Neural progenitor cell (in vitro differentiated cells): ENCODE measurements at regions not wholly inside any gene's neighbourhood (a gene's known extent, or its start where the extent isn't known, plus 50 kb on each side); places are given as distances from the start of the nearest gene placed in this dataset.

Source experiments
- EZH2 ChIP-seq: fragments of 200-600 bp; sonication (generic); IDR thresholded peaks from 2 replicates; pipeline ENCODE4 v1.6.1; 2017; ENCODE audit warnings: antibody characterized with exemption, mild to moderate bottlenecking, moderate library complexity
- EZH2phosphoT487 ChIP-seq: fragments of 200-600 bp; sonication (generic); IDR thresholded peaks from 2 replicates; pipeline ENCODE4 v1.6.1; 2017; ENCODE audit warnings: antibody characterized with exemption
- TF ChIP-seq, protein P1 (sequence below): fragments of 200-600 bp; sonication (generic); IDR thresholded peaks from 2 replicates; pipeline ENCODE4 v1.5.1; 2017; ENCODE audit warnings: antibody characterized with exemption, mild to moderate bottlenecking

DNA sequence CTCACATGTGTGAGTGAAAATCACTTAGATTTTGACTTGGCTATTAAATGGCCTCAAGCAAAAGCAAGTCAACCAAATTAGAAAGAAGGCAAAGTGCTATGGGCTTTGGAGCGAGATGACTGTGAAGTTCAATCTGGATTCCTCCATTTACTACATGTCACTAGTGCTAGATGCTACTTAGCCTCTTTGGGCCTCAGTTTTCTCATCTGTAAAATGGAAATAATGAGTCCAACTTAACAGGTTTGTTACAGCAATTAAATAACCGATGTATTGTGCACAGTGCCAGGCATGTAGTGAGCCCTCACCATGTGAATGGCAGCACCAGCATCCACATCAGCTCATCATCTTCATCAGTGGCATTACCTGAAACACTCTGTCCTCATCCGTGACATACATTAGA lies 376.3 kb downstream of the MTX2 start:
- TF ChIP-seq EZH2phosphoT487 = no peak
- TF ChIP-seq, protein P1, sequence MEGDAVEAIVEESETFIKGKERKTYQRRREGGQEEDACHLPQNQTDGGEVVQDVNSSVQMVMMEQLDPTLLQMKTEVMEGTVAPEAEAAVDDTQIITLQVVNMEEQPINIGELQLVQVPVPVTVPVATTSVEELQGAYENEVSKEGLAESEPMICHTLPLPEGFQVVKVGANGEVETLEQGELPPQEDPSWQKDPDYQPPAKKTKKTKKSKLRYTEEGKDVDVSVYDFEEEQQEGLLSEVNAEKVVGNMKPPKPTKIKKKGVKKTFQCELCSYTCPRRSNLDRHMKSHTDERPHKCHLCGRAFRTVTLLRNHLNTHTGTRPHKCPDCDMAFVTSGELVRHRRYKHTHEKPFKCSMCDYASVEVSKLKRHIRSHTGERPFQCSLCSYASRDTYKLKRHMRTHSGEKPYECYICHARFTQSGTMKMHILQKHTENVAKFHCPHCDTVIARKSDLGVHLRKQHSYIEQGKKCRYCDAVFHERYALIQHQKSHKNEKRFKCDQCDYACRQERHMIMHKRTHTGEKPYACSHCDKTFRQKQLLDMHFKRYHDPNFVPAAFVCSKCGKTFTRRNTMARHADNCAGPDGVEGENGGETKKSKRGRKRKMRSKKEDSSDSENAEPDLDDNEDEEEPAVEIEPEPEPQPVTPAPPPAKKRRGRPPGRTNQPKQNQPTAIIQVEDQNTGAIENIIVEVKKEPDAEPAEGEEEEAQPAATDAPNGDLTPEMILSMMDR = no peak
- no peak for TF ChIP-seq EZH2
